ENCODE measurements at regions not wholly inside any gene's neighbourhood (a gene's known extent, or its start where the extent isn't known, plus 50 kb on each side); places are given as distances from the start of the nearest gene placed in this dataset.
A peak's percentile ranks its signal among the peaks of the same experiment; 100 is the strongest.

- H4K8ac ChIP-seq (ENCODE audit: low read length), result no peak overlapping the region
- no peaks in the 10 kb centered on the region for H3K36me3 ChIP-seq (ENCODE audit: control insufficient read depth in 1 of 2, insufficient read depth in 2 of 2, low read depth in 1 of 2, low read length in 2 of 2)
- no peak overlapping the region for H3K4me2 ChIP-seq (ENCODE audit: low read length, poor library complexity, severe bottlenecking)
- H2BK15ac ChIP-seq (ENCODE audit: low read depth, poor library complexity, severe bottlenecking), result no peak overlapping the region
- no peaks in the 10 kb centered on the region for H3K4me1 ChIP-seq (ENCODE audit: control insufficient read depth, insufficient read depth, low read depth, low read length)
- H2AFZ ChIP-seq (ENCODE audit: low read depth, low read length), result no peak overlapping the region
- no peak for DNase-seq
- no peak overlapping the region for H2BK5ac ChIP-seq (ENCODE audit: low read depth, low read length, poor library complexity, severe bottlenecking)
- H3K14ac ChIP-seq (ENCODE audit: low read length in 2 of 2), result no peak overlapping the region
- no peak overlapping the region for H3K23ac ChIP-seq (ENCODE audit: low read length in 2 of 2)
- no peak overlapping the region for H2BK120ac ChIP-seq (ENCODE audit: low read depth, low read length)
- H3K27me3 ChIP-seq (ENCODE audit: control insufficient read depth in 1 of 2, insufficient read depth in 1 of 2, low read length in 2 of 2), result peaks cover 13 to 30% of the 10 kb centered on the region in 2 experiments
- H2AK5ac ChIP-seq (ENCODE audit: low read length, severe bottlenecking), result no peak overlapping the region
- H3K18ac ChIP-seq (ENCODE audit: low read depth in 1 of 2, low read length in 2 of 2), result no peak overlapping the region
- H3K4ac ChIP-seq (ENCODE audit: low read depth in 1 of 2, low read length in 2 of 2), result no peak overlapping the region
- WGBS, result 95% methylated on average over 2 of the region's 3 CpGs
- H3K27ac ChIP-seq (ENCODE audit: low read length, poor library complexity, severe bottlenecking), result no peak overlapping the region
- H3K4me3 ChIP-seq (ENCODE audit: insufficient read depth in 1 of 2, low read depth in 1 of 2, low read length in 2 of 2), result no peak overlapping the region
- no peak overlapping the region for H3K9ac ChIP-seq (ENCODE audit: low read length)
- no peaks in the 10 kb centered on the region for H3K79me1 ChIP-seq (replicated peaks; ENCODE audit: low read length, poor library complexity, severe bottlenecking)
- H4K91ac ChIP-seq (ENCODE audit: low read length), result no peak overlapping the region
- H3K9me3 ChIP-seq (ENCODE audit: control insufficient read depth, low read length), result no peaks in the 10 kb centered on the region
- no peak overlapping the region for H2BK12ac ChIP-seq (ENCODE audit: low read length in 2 of 2)
Measured at GRCh38 chr1:116279715-116280114, 93.3 kb upstream of the ATP1A1 start.

DNA sequence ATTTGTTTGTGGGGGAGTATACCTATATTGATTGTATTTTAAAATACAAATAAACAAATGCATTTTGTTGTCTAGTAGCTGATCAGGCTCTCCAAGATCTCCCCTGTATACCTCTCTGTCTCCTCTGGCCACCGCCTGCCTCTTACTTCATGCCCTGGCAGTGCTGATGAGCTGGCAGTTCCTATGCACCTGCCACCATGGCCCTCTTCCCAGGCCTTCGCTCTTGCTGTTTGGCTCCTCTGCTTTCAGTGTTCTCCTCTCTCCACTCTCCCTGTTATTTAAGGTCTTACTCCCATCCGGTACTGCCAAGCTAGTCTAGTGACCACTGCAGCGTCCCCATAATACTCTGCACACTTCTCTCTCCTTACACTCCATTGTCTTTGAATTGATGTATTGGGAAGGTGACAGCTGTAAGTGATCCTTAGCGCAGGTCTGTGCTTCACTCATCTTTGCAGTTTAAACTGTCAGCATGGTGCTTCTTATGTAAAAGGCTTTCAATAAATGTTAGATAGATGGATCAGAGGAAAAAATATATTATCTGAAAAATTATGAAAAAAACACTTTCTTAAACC, 88.1 kb upstream of the ATP1A1 start:
- Histone ChIP-seq H3K4me3 (ENCODE audit: insufficient read depth in 1 of 2, low read depth in 1 of 2, low read length in 2 of 2) (no peak overlapping the region), H2BK15ac (ENCODE audit: low read depth, poor library complexity, severe bottlenecking) (no peak overlapping the region), H3K27me3 (ENCODE audit: control insufficient read depth in 1 of 2, insufficient read depth in 1 of 2, low read length in 2 of 2) (peaks cover 2 to 5% of the 10 kb centered on the region in 2 experiments), H3K36me3 (ENCODE audit: control insufficient read depth in 1 of 2, insufficient read depth in 2 of 2, low read depth in 1 of 2, low read length in 2 of 2) (no peaks in the 10 kb centered on the region), H2BK120ac (ENCODE audit: low read depth, low read length) (no peak overlapping the region), H2AK5ac (ENCODE audit: low read length, severe bottlenecking) (no peak overlapping the region), H2BK12ac (ENCODE audit: low read length in 2 of 2) (no peak overlapping the region), H3K14ac (ENCODE audit: low read length in 2 of 2) (no peak overlapping the region), H3K79me1 (replicated peaks; ENCODE audit: low read length, poor library complexity, severe bottlenecking) (no peaks in the 10 kb centered on the region), H3K9ac (ENCODE audit: low read length) (no peak overlapping the region), H3K23ac (ENCODE audit: low read length in 2 of 2) (no peak overlapping the region), H3K4me1 (ENCODE audit: control insufficient read depth, insufficient read depth, low read depth, low read length) (peaks cover 4% of the 10 kb centered on the region), H4K91ac (ENCODE audit: low read length) (no peak overlapping the region), H3K18ac (ENCODE audit: low read depth in 1 of 2, low read length in 2 of 2) (no peak overlapping the region), H4K8ac (ENCODE audit: low read length) (no peak overlapping the region), H3K27ac (ENCODE audit: low read length, poor library complexity, severe bottlenecking) (no peak overlapping the region), H2AFZ (ENCODE audit: low read depth, low read length) (no peak overlapping the region), H3K4ac (ENCODE audit: low read depth in 1 of 2, low read length in 2 of 2) (no peak overlapping the region), H3K9me3 (ENCODE audit: control insufficient read depth, low read length) (no peaks in the 10 kb centered on the region), H2BK5ac (ENCODE audit: low read depth, low read length, poor library complexity, severe bottlenecking) (no peak overlapping the region), H3K4me2 (ENCODE audit: low read length, poor library complexity, severe bottlenecking) (no peak overlapping the region)
- WGBS, result 96% methylated on average over 2 of the region's 5 CpGs
- no peak for DNase-seq

DNA sequence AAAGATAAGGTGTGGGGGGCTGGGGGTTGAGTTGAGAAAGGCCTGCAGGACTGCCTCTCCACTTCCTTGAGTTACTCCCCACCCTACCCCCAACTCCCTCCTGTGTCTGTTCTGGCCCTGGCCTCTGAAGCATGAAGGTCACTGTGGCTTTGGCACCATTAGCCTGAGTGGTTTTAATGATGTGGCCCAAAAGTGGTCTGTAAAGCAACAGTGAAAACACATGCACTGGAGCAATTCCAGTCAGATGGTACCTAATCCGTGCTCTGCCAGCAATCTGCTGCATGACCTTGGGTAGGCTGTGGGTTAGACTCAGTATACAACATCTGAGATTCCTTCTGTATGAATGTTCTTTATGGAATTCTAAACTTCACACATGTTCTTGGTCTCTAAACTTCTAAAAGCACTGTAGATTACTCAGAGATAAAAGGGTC, 86.5 kb upstream of the ATP1A1 start:
- H3K4me2 ChIP-seq (ENCODE audit: low read length, poor library complexity, severe bottlenecking), result no peak overlapping the region
- no peaks in the 10 kb centered on the region for H3K9me3 ChIP-seq (ENCODE audit: control insufficient read depth, low read length)
- no peak overlapping the region for H3K18ac ChIP-seq (ENCODE audit: low read depth in 1 of 2, low read length in 2 of 2)
- peaks cover 4% of the 10 kb centered on the region for H3K4me1 ChIP-seq (ENCODE audit: control insufficient read depth, insufficient read depth, low read depth, low read length)
- H3K79me1 ChIP-seq (replicated peaks; ENCODE audit: low read length, poor library complexity, severe bottlenecking), result no peaks in the 10 kb centered on the region
- H3K27me3 ChIP-seq (ENCODE audit: control insufficient read depth in 1 of 2, insufficient read depth in 1 of 2, low read length in 2 of 2), result peaks cover 0 to 5% of the 10 kb centered on the region in 2 experiments
- no peak overlapping the region for H4K8ac ChIP-seq (ENCODE audit: low read length)
- WGBS, result 0% methylated on average over 1 of the region's 1 CpG
- no peak overlapping the region for H4K91ac ChIP-seq (ENCODE audit: low read length)
- no peak overlapping the region for H2AK5ac ChIP-seq (ENCODE audit: low read length, severe bottlenecking)
- H3K9ac ChIP-seq (ENCODE audit: low read length), result no peak overlapping the region
- H3K4me3 ChIP-seq (ENCODE audit: insufficient read depth in 1 of 2, low read depth in 1 of 2, low read length in 2 of 2), result no peak overlapping the region
- no peaks in the 10 kb centered on the region for H3K36me3 ChIP-seq (ENCODE audit: control insufficient read depth in 1 of 2, insufficient read depth in 2 of 2, low read depth in 1 of 2, low read length in 2 of 2)
- H3K14ac ChIP-seq (ENCODE audit: low read length in 2 of 2), result no peak overlapping the region
- no peak overlapping the region for H3K23ac ChIP-seq (ENCODE audit: low read length in 2 of 2)
- no peak overlapping the region for H2BK5ac ChIP-seq (ENCODE audit: low read depth, low read length, poor library complexity, severe bottlenecking)
- no peak overlapping the region for H3K27ac ChIP-seq (ENCODE audit: low read length, poor library complexity, severe bottlenecking)
- H3K4ac ChIP-seq (ENCODE audit: low read depth in 1 of 2, low read length in 2 of 2), result no peak overlapping the region
- DNase-seq, result peak; percentile 41
- no peak overlapping the region for H2BK15ac ChIP-seq (ENCODE audit: low read depth, poor library complexity, severe bottlenecking)
- H2BK12ac ChIP-seq (ENCODE audit: low read length in 2 of 2), result no peak overlapping the region
- H2BK120ac ChIP-seq (ENCODE audit: low read depth, low read length), result no peak overlapping the region
- H2AFZ ChIP-seq (ENCODE audit: low read depth, low read length), result no peak overlapping the region

- 95% methylated on average over 5 of the region's 5 CpGs for WGBS
- no peak overlapping the region for H4K91ac ChIP-seq (ENCODE audit: low read length)
Measured at GRCh38 chr1:116287341-116288200, 85.5 kb upstream of the ATP1A1 start.

More at GRCh38 chr1:116287341-116288200, 85.5 kb upstream of the ATP1A1 start:
- no peak overlapping the region for H3K14ac ChIP-seq (ENCODE audit: low read length in 2 of 2)
- no peak overlapping the region for H3K4me3 ChIP-seq (ENCODE audit: insufficient read depth in 1 of 2, low read depth in 1 of 2, low read length in 2 of 2)
- no peak overlapping the region for H2BK5ac ChIP-seq (ENCODE audit: low read depth, low read length, poor library complexity, severe bottlenecking)
- DNase-seq, result no peak
- no peaks in the 10 kb centered on the region for H3K36me3 ChIP-seq (ENCODE audit: control insufficient read depth in 1 of 2, insufficient read depth in 2 of 2, low read depth in 1 of 2, low read length in 2 of 2)
- H3K4ac ChIP-seq (ENCODE audit: low read depth in 1 of 2, low read length in 2 of 2), result no peak overlapping the region
- peaks cover 4% of the 10 kb centered on the region for H3K4me1 ChIP-seq (ENCODE audit: control insufficient read depth, insufficient read depth, low read depth, low read length)
- peaks cover 0 to 9% of the 10 kb centered on the region in 2 experiments for H3K27me3 ChIP-seq (ENCODE audit: control insufficient read depth in 1 of 2, insufficient read depth in 1 of 2, low read length in 2 of 2)
- H3K23ac ChIP-seq (ENCODE audit: low read length in 2 of 2), result no peak overlapping the region
- no peaks in the 10 kb centered on the region for H3K79me1 ChIP-seq (replicated peaks; ENCODE audit: low read length, poor library complexity, severe bottlenecking)
- no peak overlapping the region for H3K9ac ChIP-seq (ENCODE audit: low read length)
- H2BK120ac ChIP-seq (ENCODE audit: low read depth, low read length), result no peak overlapping the region
- H2BK15ac ChIP-seq (ENCODE audit: low read depth, poor library complexity, severe bottlenecking), result no peak overlapping the region
- H4K8ac ChIP-seq (ENCODE audit: low read length), result no peak overlapping the region
- no peak overlapping the region for H2BK12ac ChIP-seq (ENCODE audit: low read length in 2 of 2)
- H2AK5ac ChIP-seq (ENCODE audit: low read length, severe bottlenecking), result no peak overlapping the region
- H2AFZ ChIP-seq (ENCODE audit: low read depth, low read length), result no peak overlapping the region
- H3K4me2 ChIP-seq (ENCODE audit: low read length, poor library complexity, severe bottlenecking), result no peak overlapping the region
- H3K9me3 ChIP-seq (ENCODE audit: control insufficient read depth, low read length), result no peaks in the 10 kb centered on the region
- no peak overlapping the region for H3K18ac ChIP-seq (ENCODE audit: low read depth in 1 of 2, low read length in 2 of 2)
- H3K27ac ChIP-seq (ENCODE audit: low read length, poor library complexity, severe bottlenecking), result no peak overlapping the region

Measured in mesenchymal stem cell (in vitro differentiated cells and primary cell).